HUES48 (cell line): ENCODE measurements at regions not wholly inside any gene's neighbourhood (a gene's known extent, or its start where the extent isn't known, plus 50 kb on each side); places are given as distances from the start of the nearest gene placed in this dataset.

Experiments
- H3K27ac ChIP-seq: one replicate; pipeline ENCODE4 v1.7.0; 2013; ENCODE audit warnings: low read depth, low read length, inconsistent platforms
- H3K27me3 ChIP-seq: 2 replicates; pipeline ENCODE4 v1.6.1; 2013; ENCODE audit warnings: mild to moderate bottlenecking, low read length; ENCODE audit not compliant: control insufficient read depth, insufficient read depth
- H3K36me3 ChIP-seq: 2 replicates; pipeline ENCODE4 v1.6.1; 2013; ENCODE audit warnings: low read length; ENCODE audit not compliant: control insufficient read depth, insufficient read depth
- H3K4me1 ChIP-seq: 2 replicates; pipeline ENCODE4 v1.6.1; 2013; ENCODE audit warnings: mild to moderate bottlenecking, low read length; ENCODE audit not compliant: control insufficient read depth, insufficient read depth
- H3K4me3 ChIP-seq: 2 replicates; pipeline ENCODE4 v1.5.1; 2013; ENCODE audit warnings: mild to moderate bottlenecking, low read depth, low read length
- H3K9ac ChIP-seq: 2 replicates; pipeline ENCODE4 v1.6.1; 2013; ENCODE audit warnings: mild to moderate bottlenecking, low read depth, low read length, moderate library complexity
- H3K9me3 ChIP-seq: 2 replicates; pipeline ENCODE4 v1.6.1; 2013; ENCODE audit warnings: low read length; ENCODE audit not compliant: control insufficient read depth, insufficient read depth

GRCh38 chr16:11448796-11449416 is 103.6 kb downstream of the RMI2 start:
- Histone ChIP-seq H3K36me3 (no peaks in the 10 kb centered on the region), H3K27me3 (no peaks in the 10 kb centered on the region), H3K9me3 (no peaks in the 10 kb centered on the region), H3K4me3 (no peak overlapping the region), H3K27ac (no peak overlapping the region), H3K4me1 (no peaks in the 10 kb centered on the region), H3K9ac (no peak overlapping the region)

GRCh38 chr16:11449716-11450115 is 104.5 kb downstream of the RMI2 start:
- Histone ChIP-seq H3K9me3 (no peaks in the 10 kb centered on the region), H3K4me3 (no peak overlapping the region), H3K4me1 (no peaks in the 10 kb centered on the region), H3K27ac (no peak overlapping the region), H3K9ac (no peak overlapping the region), H3K27me3 (no peaks in the 10 kb centered on the region), H3K36me3 (no peaks in the 10 kb centered on the region)

GRCh38 chr16:11450136-11450535 is 104.9 kb downstream of the RMI2 start:
- H3K4me1 ChIP-seq = no peaks in the 10 kb centered on the region
- no peaks in the 10 kb centered on the region for H3K36me3 ChIP-seq
- no peak overlapping the region for H3K4me3 ChIP-seq
- no peaks in the 10 kb centered on the region for H3K27me3 ChIP-seq
- no peak overlapping the region for H3K27ac ChIP-seq
- no peaks in the 10 kb centered on the region for H3K9me3 ChIP-seq
- no peak overlapping the region for H3K9ac ChIP-seq

- H3K9me3 ChIP-seq = no peaks in the 10 kb centered on the region
- H3K27me3 ChIP-seq = no peaks in the 10 kb centered on the region
- H3K27ac ChIP-seq = no peak overlapping the region
- no peak overlapping the region for H3K9ac ChIP-seq
- H3K4me3 ChIP-seq = no peak overlapping the region
- no peaks in the 10 kb centered on the region for H3K36me3 ChIP-seq
- H3K4me1 ChIP-seq = no peaks in the 10 kb centered on the region
These were observed 107.0 kb downstream of the RMI2 start for GRCh38 chr16:11452298-11452697.

GRCh38 chr16:11452746-11453389 is 107.6 kb downstream of the RMI2 start:
- Histone ChIP-seq H3K9me3 (no peaks in the 10 kb centered on the region), H3K36me3 (no peaks in the 10 kb centered on the region)

GRCh38 chr16:11456741-11457140 is 111.5 kb downstream of the RMI2 start:
- H3K27me3 ChIP-seq = no peaks in the 10 kb centered on the region
- H3K9me3 ChIP-seq = no peaks in the 10 kb centered on the region
- H3K36me3 ChIP-seq = no peaks in the 10 kb centered on the region
- H3K4me3 ChIP-seq = no peak overlapping the region
- H3K4me1 ChIP-seq = no peaks in the 10 kb centered on the region
- H3K9ac ChIP-seq = no peak overlapping the region
- H3K27ac ChIP-seq = no peak overlapping the region

More at GRCh38 chr16:11452746-11453389, 107.6 kb downstream of the RMI2 start:
- Histone ChIP-seq H3K27ac (no peak overlapping the region), H3K4me1 (no peaks in the 10 kb centered on the region), H3K9ac (no peak overlapping the region), H3K4me3 (no peak overlapping the region), H3K27me3 (no peaks in the 10 kb centered on the region)

- Histone ChIP-seq H3K4me1 (no peaks in the 10 kb centered on the region), H3K27ac (no peak overlapping the region), H3K36me3 (no peaks in the 10 kb centered on the region), H3K9ac (no peak overlapping the region), H3K27me3 (no peaks in the 10 kb centered on the region), H3K9me3 (no peaks in the 10 kb centered on the region), H3K4me3 (no peak overlapping the region)
These were observed 114.5 kb downstream of the RMI2 start for GRCh38 chr16:11459722-11460121.

GRCh38 chr16:11460820-11461594 is 115.7 kb downstream of the RMI2 start:
- Histone ChIP-seq H3K27ac (no peak overlapping the region), H3K27me3 (no peaks in the 10 kb centered on the region), H3K9me3 (no peaks in the 10 kb centered on the region), H3K4me1 (no peaks in the 10 kb centered on the region), H3K36me3 (no peaks in the 10 kb centered on the region), H3K9ac (no peak overlapping the region), H3K4me3 (no peak overlapping the region)

GRCh38 chr16:11461595-11461990 is 116.3 kb downstream of the RMI2 start:
- Histone ChIP-seq H3K36me3 (no peaks in the 10 kb centered on the region), H3K4me1 (no peaks in the 10 kb centered on the region), H3K4me3 (no peak overlapping the region)

GRCh38 chr16:11462036-11462435 is 116.8 kb downstream of the RMI2 start:
- Histone ChIP-seq H3K9me3 (no peaks in the 10 kb centered on the region), H3K9ac (no peak overlapping the region), H3K4me1 (no peaks in the 10 kb centered on the region), H3K36me3 (no peaks in the 10 kb centered on the region), H3K27ac (no peak overlapping the region), H3K27me3 (no peaks in the 10 kb centered on the region), H3K4me3 (no peak overlapping the region)

More at GRCh38 chr16:11461595-11461990, 116.3 kb downstream of the RMI2 start:
- Histone ChIP-seq H3K9ac (no peak overlapping the region), H3K9me3 (no peaks in the 10 kb centered on the region), H3K27me3 (no peaks in the 10 kb centered on the region), H3K27ac (no peak overlapping the region)

GRCh38 chr16:11462861-11463260 is 117.6 kb downstream of the RMI2 start:
- H3K36me3 ChIP-seq = no peaks in the 10 kb centered on the region
- no peaks in the 10 kb centered on the region for H3K4me1 ChIP-seq
- H3K9ac ChIP-seq = no peak overlapping the region
- no peak overlapping the region for H3K27ac ChIP-seq
- no peak overlapping the region for H3K4me3 ChIP-seq
- no peaks in the 10 kb centered on the region for H3K9me3 ChIP-seq
- no peaks in the 10 kb centered on the region for H3K27me3 ChIP-seq
